DMS 273 treated with DMSO at 0.1 percent for 48 hours (cell line): ENCODE measurements at regions not wholly inside any gene's neighbourhood (a gene's known extent, or its start where the extent isn't known, plus 50 kb on each side); places are given as distances from the start of the nearest gene placed in this dataset.

Experiments
- DNase-seq: peaks from one replicate; lab custom pipeline; 2025; lab: John Stamatoyannopoulos, UW

DNA sequence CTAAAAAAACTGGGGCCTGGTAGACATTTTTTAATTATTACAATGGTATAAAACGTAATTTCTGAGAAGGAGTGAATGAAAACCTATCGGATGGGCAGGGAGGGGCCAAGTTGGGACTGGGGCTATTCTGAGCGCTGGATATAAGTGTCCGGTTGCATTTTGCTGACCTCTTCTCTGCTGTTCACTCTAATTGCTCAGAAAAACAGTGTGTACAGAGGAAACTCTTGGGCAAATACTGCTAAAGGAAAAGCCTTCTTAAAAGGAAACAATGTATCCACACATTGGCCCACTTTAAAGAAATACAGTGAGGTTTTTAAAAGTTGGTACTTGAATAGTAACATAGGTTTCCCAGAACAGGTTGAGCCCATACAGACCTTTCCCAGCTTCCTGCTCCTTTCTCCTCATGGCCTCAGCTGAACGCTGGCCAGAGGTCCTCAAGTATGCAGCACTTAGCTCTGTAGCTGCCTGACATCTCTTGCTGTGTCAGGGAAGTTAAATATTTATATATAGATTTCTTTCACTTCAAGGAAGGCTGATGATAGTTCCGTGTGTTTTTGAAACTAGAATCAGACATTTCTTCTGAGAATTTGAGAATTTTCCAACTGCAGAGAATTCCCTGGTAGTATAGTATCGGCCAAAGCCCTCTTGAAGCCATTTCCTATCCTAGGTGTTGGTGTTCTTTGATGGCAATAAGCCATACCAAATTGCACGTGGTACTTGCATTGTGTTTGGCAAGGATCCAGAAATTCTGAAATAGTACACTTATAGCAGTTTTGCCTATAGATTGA, 97.1 kb upstream of the SLC4A4 start:
- DNase-seq: no peak

GRCh38 chr4:71243091-71243833, 95.6 kb upstream of the SLC4A4 start:
- DNase-seq: no peak

DNA sequence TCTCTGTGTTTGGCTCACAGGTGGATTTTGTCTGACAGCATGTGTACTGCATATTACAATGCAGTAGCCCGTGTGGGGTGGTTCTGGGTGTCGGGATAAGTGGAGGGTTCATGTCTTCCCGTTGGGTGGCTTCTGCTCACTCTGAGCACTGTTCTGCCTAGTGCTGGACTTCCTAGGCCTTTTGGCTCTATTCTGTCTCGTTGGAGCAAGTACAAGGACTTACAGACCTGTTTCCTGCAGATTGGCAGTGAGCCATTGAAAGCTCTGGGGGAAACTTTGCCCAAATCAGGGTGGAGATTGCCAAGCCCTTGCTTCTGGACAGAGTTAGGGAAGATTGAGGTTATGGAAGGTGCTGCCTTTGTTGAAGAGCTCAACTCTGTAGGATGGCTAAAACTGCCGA, 91.1 kb upstream of the SLC4A4 start:
- no peak for DNase-seq

GRCh38 chr4:71251261-71251660, 87.6 kb upstream of the SLC4A4 start:
- DNase-seq: no peak

DNA sequence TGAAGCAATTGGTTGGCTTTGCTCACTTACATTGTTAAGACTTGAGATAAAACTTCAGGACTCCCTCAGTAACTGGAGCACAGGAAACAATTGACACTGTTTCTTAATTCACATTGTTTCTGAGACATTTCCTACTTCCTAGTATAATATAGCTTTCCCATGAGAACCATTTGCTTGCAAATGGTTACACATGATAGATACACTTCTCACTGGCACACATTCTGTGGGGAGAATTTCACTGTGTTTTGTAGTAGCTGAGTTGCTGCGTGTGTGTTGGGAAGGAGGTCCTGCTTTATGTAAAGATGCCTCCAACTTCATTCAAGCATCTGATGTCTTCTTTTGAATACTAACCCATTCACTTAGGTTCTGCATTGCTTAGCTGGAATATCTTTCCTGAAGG, 85.3 kb upstream of the SLC4A4 start:
- no peak for DNase-seq

- no peak for DNase-seq
Observed at GRCh38 chr4:71254451-71255012, 84.3 kb upstream of the SLC4A4 start.

DNA sequence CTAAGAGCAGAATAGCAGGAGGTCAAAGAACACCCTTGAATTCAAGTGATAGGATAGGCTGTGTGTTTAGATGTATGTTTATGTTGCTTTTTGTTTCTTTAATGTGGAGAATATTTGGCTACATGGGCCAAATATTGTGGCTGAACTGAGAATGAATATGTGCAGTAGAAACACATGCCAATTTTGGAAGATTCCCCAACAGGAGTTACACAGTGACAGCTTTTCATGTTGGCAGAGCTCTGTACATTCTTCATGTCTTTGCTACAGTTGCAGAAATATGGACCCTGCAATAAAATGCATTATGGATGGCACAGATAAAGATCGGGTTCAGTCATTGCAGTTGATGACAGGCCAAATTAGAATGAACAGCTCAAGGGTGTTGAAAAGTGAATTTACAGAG, 82.8 kb upstream of the SLC4A4 start:
- DNase-seq: no peak

- no peak for DNase-seq
Observed at GRCh38 chr4:71257761-71258160, 81.1 kb upstream of the SLC4A4 start.

- DNase-seq: no peak
Observed at GRCh38 chr4:71258323-71258722, 80.5 kb upstream of the SLC4A4 start.

- no peak for DNase-seq
Observed at GRCh38 chr4:71259280-71259679, 79.5 kb upstream of the SLC4A4 start.

DNA sequence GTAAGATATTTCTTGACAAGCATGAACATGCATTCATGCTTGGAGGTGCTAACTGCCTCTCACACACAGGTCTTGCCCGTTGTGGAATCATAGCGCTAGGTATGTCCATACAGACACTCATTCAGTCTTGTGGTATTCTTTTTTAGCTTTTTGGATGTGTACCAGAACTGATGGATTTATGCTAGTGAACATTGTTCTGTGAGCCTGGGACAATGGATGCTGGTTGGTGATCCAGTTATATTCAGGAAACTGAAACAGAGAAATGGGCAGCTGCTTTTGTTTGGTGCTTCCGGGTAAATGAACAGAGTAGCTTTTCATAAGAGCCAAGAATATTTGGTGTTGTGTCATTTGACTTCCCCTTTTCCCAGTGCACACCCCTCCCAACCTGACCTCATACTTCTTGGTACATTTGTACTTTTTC, 78.9 kb upstream of the SLC4A4 start:
- no peak for DNase-seq

- DNase-seq: no peak
Observed at GRCh38 chr4:71260544-71260943, 78.3 kb upstream of the SLC4A4 start.

- DNase-seq: no peak
Observed at GRCh38 chr4:71261001-71261400, 77.8 kb upstream of the SLC4A4 start.

DNA sequence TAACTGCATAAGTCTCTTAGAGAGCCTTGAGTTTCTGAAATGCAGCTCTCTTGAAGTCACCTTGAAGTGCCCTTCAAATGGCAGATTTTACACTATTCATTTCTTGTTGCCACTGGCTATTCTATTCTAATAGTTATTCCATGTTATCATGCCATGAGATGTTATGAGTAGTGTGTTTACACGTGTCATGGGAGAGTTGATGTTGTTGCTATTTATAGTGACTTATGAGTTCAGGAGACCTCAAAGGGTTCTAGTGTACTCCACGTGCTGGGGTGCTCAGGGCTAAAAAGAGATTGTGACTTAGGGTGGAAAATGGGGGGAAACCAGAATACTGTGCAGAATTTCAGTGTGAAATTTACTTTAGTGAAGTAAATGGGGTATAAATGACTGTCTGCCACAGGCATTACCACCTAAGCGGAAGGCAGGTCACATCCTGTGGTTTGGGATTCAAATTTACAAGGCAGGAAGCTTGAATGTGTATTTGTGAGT, 77.1 kb upstream of the SLC4A4 start:
- DNase-seq: no peak

GRCh38 chr4:71262161-71262560, 76.7 kb upstream of the SLC4A4 start:
- DNase-seq: no peak

DNA sequence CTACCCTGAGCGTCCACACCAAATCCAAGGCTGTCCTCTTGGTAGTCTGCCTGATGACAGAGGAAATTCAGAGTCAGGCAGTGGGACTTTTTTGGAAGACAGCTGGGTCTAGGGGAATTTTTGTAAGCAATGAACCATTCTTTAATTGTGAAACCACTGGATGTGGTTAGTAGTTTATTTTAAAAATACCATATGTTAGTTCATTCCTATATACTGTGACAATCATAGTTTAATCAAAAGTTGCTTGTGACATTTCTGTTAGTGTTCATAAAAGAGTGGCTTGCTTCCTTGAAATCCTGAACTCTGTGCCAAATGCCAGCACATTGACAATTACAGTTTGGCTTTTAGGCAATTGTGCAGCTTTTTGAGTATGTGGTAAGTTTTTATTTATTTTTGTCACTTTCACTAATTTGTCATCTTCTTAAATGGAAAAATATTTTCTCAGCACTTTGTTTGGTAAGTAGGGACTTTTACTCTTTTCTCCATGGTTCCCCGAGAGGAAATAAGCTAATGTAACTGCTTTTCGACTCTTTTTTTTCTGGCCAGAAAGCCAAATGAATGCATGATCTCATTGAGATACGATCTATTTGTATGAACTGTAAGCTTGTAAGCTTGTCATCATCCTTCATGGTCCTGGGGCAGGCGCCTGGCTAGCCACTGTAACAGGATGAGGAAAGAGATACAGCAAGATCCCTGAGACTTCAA, 72.6 kb upstream of the SLC4A4 start:
- no peak for DNase-seq

GRCh38 chr4:71267244-71267643, 71.6 kb upstream of the SLC4A4 start:
- no peak for DNase-seq

- no peak for DNase-seq
Observed at GRCh38 chr4:71268166-71268565, 70.7 kb upstream of the SLC4A4 start.

DNA sequence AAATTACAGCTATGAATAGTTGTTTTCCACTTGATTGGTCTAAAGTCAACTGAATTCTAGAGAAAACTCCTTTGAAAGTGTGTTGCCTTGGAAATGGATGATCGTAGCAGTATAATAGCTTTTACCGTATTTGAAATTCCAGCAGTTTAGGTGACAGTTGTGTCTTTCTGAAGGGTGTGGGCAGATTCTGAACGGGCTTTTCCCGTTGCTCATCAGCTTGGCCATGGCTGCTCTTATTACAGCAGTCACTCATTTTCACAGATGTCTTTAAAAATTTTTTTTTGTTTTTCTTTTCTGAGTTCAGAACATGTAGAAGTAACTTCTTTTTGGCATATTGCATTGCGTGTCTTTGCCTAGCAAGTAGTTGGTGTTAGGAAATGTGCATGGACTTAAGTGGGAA, 69.6 kb upstream of the SLC4A4 start:
- no peak for DNase-seq

- no peak for DNase-seq
Observed at GRCh38 chr4:71270901-71271300, 67.9 kb upstream of the SLC4A4 start.

DNA sequence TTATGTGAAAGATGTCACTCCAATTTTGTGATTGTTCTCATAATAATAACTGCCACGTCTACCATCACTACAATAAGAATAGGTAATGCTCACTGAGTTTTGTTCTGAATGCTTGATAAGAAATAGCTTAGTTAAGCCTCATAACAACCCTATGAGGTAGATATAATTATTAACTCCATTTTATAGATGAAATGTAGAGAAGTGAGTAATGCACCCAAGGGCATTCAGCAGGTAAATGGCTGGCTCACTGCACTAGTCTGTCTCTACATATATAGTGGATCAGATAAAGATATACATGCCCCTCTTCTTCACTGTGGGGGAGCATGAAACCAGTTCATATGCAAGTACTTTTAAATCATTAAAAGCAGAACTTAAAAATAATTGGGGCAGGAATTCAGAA, 65.8 kb upstream of the SLC4A4 start:
- DNase-seq: no peak

GRCh38 chr4:71275004-71275403, 63.8 kb upstream of the SLC4A4 start:
- DNase-seq: no peak
